OCI-M1 (cell line): ENCODE measurements at regions not wholly inside any gene's neighbourhood (a gene's known extent, or its start where the extent isn't known, plus 50 kb on each side); places are given as distances from the start of the nearest gene placed in this dataset.

Source experiments
- DNase-seq: peaks from one replicate; lab custom pipeline; 2025; lab: John Stamatoyannopoulos, UW

DNA sequence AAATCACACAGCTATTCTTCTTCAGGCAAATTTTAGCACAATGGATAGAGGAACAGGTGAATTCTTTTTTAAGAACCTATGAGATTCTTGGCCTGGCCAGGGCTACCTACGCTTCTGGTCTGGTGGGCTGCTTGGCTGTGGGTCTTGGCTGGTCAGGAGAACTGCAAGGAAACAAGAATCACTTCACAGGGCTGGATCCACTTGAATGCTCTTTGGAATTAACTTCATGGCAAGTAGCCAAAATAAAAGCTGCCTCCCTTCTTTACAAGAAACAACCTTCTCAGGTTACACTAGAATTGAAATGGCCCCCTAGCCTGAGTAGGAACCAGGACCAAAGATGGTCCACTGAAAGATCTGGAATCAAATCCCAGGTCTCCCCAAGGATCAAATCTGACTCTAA lies 519.1 kb downstream of the IQCM start:
- no peak for DNase-seq

GRCh38 chr4:149296084-149296483 lies 519.6 kb downstream of the IQCM start:
- no peak for DNase-seq

DNA sequence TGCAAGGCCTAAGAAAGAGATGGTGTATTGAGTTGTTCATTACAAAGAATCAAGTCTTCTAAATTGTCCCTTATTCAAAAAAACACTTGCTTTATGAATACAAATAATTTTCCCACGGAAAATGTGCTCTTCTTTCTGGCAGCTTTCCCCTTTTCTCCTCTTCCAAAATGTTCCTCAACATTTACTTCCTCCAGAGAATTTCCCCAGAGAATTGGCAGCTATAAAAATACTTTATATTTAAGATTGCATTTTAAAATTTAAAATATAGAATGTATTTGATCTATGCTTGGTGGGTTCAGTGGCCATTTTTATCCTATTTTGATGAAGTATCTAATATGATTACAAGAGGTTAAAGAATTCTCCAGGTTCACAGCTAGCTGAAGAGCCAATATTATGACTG lies 521.0 kb downstream of the IQCM start:
- DNase-seq = no peak

DNA sequence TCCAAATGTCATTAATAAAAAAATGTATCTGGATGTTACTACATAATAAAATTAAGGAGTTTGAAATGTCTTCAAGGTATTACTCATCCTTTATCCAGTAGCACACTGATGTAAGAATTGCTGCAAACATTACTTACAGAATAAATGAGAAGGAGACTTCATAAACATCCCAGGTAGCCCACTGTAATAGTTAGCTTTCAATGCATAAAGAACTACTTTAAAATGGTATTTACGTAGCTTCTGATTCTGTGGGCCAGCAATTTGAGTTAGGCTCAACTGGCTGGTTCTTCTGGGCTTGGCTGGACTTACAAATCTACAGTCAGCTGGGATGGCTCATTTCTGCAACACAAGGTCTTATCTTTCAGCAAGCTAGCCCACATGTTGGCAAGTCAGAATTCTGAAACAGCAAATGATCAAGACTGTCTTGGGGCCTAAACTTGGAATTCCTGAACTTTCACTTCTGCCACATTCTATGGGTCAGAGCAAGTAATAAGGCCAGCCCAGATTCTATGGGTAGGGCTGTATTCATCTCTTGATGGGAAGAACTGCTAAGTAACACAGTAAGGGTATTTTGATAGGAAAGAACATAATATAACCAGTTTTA lies 522.5 kb downstream of the IQCM start:
- DNase-seq = peak; percentile 62

DNA sequence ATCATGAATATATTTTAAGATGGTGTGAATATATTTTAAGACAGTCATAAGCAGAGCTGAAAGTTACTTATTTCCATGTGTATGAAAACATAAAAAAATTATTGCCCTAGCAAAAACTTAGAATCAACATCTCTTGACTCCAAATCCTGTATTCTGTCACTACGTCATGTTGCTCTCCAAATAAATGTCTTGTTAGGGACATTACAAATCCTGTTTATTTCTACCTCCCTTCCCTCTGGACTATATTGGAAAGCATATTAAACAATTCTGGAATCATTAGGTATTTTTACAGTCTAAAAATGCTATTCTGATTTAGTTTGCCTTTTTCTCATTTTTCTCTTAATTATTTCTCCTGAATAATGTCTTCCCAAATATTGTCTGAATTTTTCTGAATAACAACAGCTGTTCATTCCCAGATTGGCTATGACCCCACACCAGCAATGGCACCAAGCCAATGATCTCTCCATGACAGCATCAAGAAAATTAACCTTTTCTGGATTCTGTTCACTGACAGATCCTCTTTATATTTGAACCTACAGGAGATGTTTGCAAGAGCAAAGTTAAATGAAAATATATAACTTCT lies 523.1 kb downstream of the IQCM start:
- no peak for DNase-seq

DNA sequence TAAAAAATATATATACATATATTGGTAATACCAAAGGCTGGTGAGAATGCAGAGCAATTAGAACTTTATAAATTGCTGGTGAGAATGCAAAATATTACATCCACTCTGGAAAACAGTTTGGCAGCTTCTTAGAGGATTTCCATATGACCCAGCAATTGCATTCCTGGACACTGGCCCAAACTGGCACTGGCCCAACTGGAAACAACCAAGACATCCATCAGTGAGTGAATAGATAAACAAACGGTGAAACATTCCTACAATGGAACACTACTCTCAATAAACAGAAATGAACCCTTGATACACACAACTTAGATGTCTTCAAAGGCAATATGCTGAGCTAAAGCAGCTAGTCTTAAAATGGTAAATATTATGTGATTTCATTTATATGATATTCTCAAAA lies 524.2 kb downstream of the IQCM start:
- no peak for DNase-seq

DNA sequence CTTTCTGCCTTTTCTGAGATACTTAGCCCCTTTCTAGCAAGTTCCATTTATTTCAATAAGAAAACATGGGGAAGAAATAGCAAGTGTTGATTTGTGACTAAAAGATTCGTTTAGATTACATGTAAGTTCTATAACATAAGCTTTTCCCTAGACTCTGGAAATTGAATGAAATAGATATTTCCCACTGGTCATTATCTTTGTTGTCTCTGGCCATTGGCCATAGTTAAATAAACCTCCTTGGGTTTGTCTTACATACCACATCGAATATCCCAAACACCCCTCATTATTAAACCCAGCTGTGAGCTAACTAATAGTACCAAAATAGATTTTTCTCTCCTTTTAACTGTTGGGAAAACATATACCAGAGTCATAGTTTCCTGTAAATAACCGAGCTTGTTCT lies 534.8 kb downstream of the IQCM start:
- DNase-seq = no peak

DNA sequence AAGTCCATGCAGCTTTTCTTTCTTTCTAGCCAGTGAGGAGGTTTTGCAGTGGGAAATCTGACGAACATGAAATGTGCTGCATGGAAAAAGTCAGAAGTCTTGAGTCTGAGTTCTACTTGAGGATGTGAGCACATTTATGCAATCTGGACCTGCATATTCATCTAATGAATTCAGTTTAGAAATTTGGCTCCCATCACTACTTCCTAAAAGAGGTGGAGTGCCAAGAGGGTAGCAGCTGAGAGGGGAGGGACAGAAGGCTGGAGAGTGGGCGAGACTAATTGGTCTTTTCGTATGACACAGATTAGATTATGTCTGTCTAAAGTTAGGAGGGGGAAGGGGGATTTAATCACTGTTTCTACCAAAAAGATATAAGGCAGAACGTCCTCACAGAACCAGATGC lies 535.9 kb downstream of the IQCM start:
- DNase-seq = no peak

- no peak for DNase-seq
Measured at GRCh38 chr4:149279331-149279730, 536.3 kb downstream of the IQCM start.

DNA sequence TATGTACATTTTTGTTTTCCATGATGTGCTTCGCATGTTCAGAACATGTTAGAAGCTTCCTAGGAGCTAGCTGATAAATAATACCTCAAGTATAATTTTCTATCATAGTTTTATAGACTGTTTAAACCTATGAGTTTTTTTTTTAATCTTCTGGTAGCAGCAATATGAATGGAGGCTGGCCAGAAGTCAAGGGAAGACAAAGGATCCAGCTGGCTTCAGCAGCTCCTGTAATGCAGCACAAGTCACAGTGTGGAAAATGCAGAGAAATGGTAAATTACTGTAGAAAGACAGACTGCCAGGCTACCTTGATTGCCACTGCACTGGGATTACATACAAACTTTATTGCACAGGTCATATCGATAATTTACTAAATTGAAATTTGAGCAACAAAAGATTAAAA lies 537.9 kb downstream of the IQCM start:
- no peak for DNase-seq

- DNase-seq = no peak
Measured at GRCh38 chr4:149269835-149270234, 545.8 kb downstream of the IQCM start.

DNA sequence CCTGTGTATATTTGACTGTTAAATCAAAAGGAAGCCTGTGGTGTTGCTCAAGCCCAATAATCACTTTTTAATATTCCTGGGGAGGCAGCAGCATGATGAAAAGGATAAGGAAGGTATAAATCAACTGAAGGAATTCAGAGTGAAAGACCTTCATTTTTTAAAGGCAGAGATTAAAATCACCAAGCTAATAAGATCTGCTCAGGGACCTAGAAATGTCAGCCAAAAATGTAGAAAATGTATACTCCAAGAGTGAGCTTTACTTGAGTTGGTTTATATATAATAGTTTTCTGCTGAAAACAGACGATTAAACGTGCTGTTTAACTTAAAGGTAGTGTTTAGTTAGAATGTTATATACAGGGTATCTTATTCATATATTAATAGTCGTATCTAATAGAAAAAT lies 549.3 kb downstream of the IQCM start:
- no peak for DNase-seq

DNA sequence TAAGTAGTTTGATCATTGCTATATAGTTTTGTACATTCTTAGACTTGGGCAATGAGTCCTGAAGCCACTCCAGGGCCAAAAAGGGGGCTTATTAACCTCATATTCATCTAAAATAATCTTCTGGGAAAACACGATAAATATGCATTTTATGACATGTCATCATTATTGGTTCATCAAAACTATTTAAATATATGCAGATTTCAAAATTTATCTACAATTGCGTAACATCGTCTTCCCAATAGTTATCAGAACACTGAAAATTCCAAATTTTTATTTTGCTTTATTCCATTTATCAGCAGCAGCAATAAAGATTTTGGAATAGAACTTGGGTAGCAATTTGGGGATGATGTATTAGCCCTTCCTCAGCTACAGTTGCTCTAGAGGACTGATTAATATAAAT lies 550.0 kb downstream of the IQCM start:
- DNase-seq = no peak

- DNase-seq = peak; percentile 87
Measured at GRCh38 chr4:149264093-149264733, 551.4 kb downstream of the IQCM start.

GRCh38 chr4:149248191-149248764 lies 567.4 kb downstream of the IQCM start:
- DNase-seq = no peak

- peak; percentile 75 for DNase-seq
Measured at GRCh38 chr4:149247164-149247563, 568.5 kb downstream of the IQCM start.

- peak; percentile 39 for DNase-seq
Measured at GRCh38 chr4:149245333-149245732, 570.3 kb downstream of the IQCM start.

- DNase-seq = peak; percentile 47
Measured at GRCh38 chr4:149238097-149238496, 577.5 kb downstream of the IQCM start.

- DNase-seq = no peak
Measured at GRCh38 chr4:149234798-149235197, 580.8 kb downstream of the IQCM start.

- DNase-seq = no peak
Measured at GRCh38 chr4:149223659-149224058, 592.0 kb downstream of the IQCM start.

DNA sequence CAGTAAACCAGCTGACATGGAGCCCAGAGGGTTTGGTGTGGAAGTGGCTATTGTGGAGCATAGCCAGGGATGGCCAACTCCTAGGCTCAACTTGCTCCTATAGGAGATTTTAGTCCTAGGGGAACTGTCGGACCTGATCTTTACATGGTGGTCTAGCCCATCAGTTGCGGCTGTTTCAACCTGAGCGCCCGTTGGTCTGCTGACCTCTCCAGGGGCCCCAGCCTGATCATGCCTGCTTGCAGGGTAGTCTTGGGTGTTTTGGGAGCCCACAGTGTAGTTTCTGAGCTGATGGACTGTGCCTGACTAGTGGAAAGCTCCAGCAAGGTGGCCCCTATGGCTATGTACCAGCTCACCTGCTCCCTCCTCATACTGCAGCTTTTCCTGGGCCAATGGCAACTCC lies 597.0 kb downstream of the IQCM start:
- no peak for DNase-seq

DNA sequence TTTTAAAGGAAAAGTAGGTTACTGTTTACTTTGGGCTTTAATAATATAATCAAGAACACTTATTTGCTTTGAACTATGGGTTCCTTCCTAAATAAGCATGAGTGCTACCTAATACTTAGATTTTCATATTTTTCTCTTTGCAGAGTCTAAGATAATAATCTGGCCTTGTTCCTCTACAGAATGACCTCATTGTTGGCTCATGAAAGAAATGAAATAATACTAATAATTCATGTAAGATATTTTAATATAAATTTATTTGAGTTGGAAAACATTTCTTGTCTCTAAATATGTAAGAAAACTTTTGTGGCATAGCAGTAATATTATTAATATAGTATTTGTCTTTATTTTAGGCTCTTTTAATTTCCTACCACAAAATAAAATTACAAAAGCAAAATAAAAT lies 601.3 kb downstream of the IQCM start:
- DNase-seq = no peak

- DNase-seq = no peak
Measured at GRCh38 chr4:149211876-149212275, 603.8 kb downstream of the IQCM start.
